ENCODE measurements at regions not wholly inside any gene's neighbourhood (a gene's known extent, or its start where the extent isn't known, plus 50 kb on each side); places are given as distances from the start of the nearest gene placed in this dataset.

GRCh38 chrX:8404471-8404870, 60.2 kb upstream of the VCX3B start:
- H2BK5ac ChIP-seq (ENCODE audit: low read depth, low read length), result no peak overlapping the region
- TF ChIP-seq RAD21 (IDR thresholded peaks at IDR 0.05 in 1 of 2, conservative IDR thresholded peaks at IDR 0.05 in 1 of 2; ENCODE audit: low read depth in 2 of 2, low read length in 2 of 2) (no peak), CTCF (IDR thresholded peaks at IDR 0.05; ENCODE audit: control extremely low read depth in 1 of 3, insufficient read depth in 1 of 3, low read depth in 1 of 3, low read length in 3 of 3) (no peak), CBX8 (IDR thresholded peaks at IDR 0.05; ENCODE audit: borderline replicate concordance, low read depth, low read length) (no peak), POLR2A (IDR thresholded peaks at IDR 0.05; ENCODE audit: control extremely low read depth in 1 of 2, low read depth in 2 of 2, low read length in 2 of 2) (no peak), EZH2 (IDR thresholded peaks at IDR 0.05; ENCODE audit: low read depth, low read length, severe bottlenecking) (no peak), TEAD4 (IDR thresholded peaks at IDR 0.05; ENCODE audit: low read depth, low read length) (no peak), SP1 (IDR thresholded peaks at IDR 0.05; ENCODE audit: low read depth, low read length) (no peak)
- no peak overlapping the region for H4K91ac ChIP-seq (replicated peaks; ENCODE audit: insufficient read length, low read length)
- H2BK12ac ChIP-seq (ENCODE audit: low read depth, low read length), result no peak overlapping the region
- no peaks in the 10 kb centered on the region for H3K4me1 ChIP-seq (replicated peaks in 1 of 4; ENCODE audit: control insufficient read depth in 3 of 4, insufficient read depth in 4 of 4, low read length in 3 of 4)
- no peak overlapping the region for H3K23ac ChIP-seq (ENCODE audit: insufficient read length)
- no peak overlapping the region for H2AFZ ChIP-seq (ENCODE audit: low read length)
- no peak overlapping the region for H3K4me2 ChIP-seq (ENCODE audit: insufficient read depth in 1 of 2, low read depth in 2 of 2, low read length in 2 of 2)
- H4K8ac ChIP-seq (ENCODE audit: extremely low read depth, insufficient read depth, low read length), result no peak overlapping the region
- POLR2A ChIA-PET (ENCODE audit: partially characterized antibody), result no interaction called here
- H2BK20ac ChIP-seq (ENCODE audit: low read length), result no peak overlapping the region
- CTCF ChIA-PET (ENCODE audit: partially characterized antibody), result no interaction called here
- FAIRE-seq (no peak), DNase-seq (ENCODE audit: low read depth in 1 of 2, low spot score in 2 of 2) (no peak)
- no peak overlapping the region for H3K14ac ChIP-seq (ENCODE audit: insufficient read length)
- no peak overlapping the region for H3K4ac ChIP-seq (replicated peaks; ENCODE audit: insufficient read length, low read depth, low read length)
- H3K36me3 ChIP-seq (ENCODE audit: control insufficient read depth in 2 of 4, insufficient read depth in 4 of 4, low read length in 3 of 4), result no peaks in the 10 kb centered on the region
- H4K5ac ChIP-seq (ENCODE audit: insufficient read length, low read depth, low read length), result no peak overlapping the region
- H2BK120ac ChIP-seq (replicated peaks; ENCODE audit: low read depth, low read length), result no peak overlapping the region
- no peak overlapping the region for H3K27ac ChIP-seq (ENCODE audit: low read depth, low read length)
- WGBS, 2 experiments (ENCODE audit: extremely low coverage in 1 of 2, insufficient coverage in 1 of 2, insufficient read length in 1 of 2, insufficient replicate concordance in 2 of 2, low coverage in 1 of 2, low lambda C conversion rate in 2 of 2, missing lambda C conversion rate in 1 of 2), result 86% methylated on average over 6 of the region's 6 CpGs; no CpG with 5 or more reads in 1 of the 2 experiments
- H3K23me2 ChIP-seq (ENCODE audit: low read depth, low read length), result no peaks in the 10 kb centered on the region
- no peak overlapping the region for H2AK5ac ChIP-seq (ENCODE audit: low read depth, low read length)
- no peak overlapping the region for H3K4me3 ChIP-seq (ENCODE audit: extremely low read depth in 1 of 4, insufficient read depth in 2 of 4, low read depth in 3 of 4, low read length in 4 of 4)
- H3K9me3 ChIP-seq (ENCODE audit: insufficient read depth in 2 of 2, low read depth in 1 of 2, low read length in 1 of 2), result no peaks in the 10 kb centered on the region
- H3K18ac ChIP-seq (ENCODE audit: extremely low read depth, low read length), result no peak overlapping the region
- no peak overlapping the region for H3K56ac ChIP-seq (replicated peaks; ENCODE audit: insufficient read length, low read depth, low read length)
- no peak overlapping the region for H2BK15ac ChIP-seq (ENCODE audit: low read length)
- no peaks in the 10 kb centered on the region for H3K79me1 ChIP-seq (ENCODE audit: low read depth, low read length)
- no peaks in the 10 kb centered on the region for H3K79me2 ChIP-seq (ENCODE audit: control insufficient read depth in 1 of 2, insufficient read depth in 2 of 2, low read length in 2 of 2)
- no peak overlapping the region for H3K9ac ChIP-seq (replicated peaks in 1 of 4; ENCODE audit: extremely low read depth in 1 of 4, low read depth in 3 of 4, low read length in 3 of 4)
- H3K27me3 ChIP-seq (replicated peaks in 1 of 4; ENCODE audit: control insufficient read depth in 3 of 4, extremely low read depth in 1 of 4, insufficient read depth in 3 of 4, low read length in 3 of 4), result no peaks in the 10 kb centered on the region
- no peaks in the 10 kb centered on the region for H4K20me1 ChIP-seq (replicated peaks in 1 of 2; ENCODE audit: control insufficient read depth in 1 of 2, insufficient read depth in 2 of 2, low read length in 2 of 2)
